Stimulated activated memory B cell treated with anti-CD40 and anti-IgM and Interleukin-4, amounts not matched to agents 10 μg/mL and 1 μg/mL and 100 μg/mL, for 72 hours (primary cell): ENCODE measurements at regions not wholly inside any gene's neighbourhood (a gene's known extent, or its start where the extent isn't known, plus 50 kb on each side); places are given as distances from the start of the nearest gene placed in this dataset.
A peak's percentile ranks its signal among the peaks of the same experiment; 100 is the strongest.
"Not testable (repeated sequence)": the region's sequence is repeated elsewhere in the genome, so short reads cannot be mapped to it uniquely, and the experiment has no call there.

Experiments
- ATAC-seq: fragments of 150-1000 bp; cut with Tn5 transposase; 2 replicates; pipeline ENCODE4 v1.10.0; 2021
- H3K27ac Mint-ChIP-seq: one replicate; pipeline ENCODE4 v1.8.0; 2022; ENCODE audit warnings: mild to moderate bottlenecking, mixed read lengths
- H3K27me3 Mint-ChIP-seq: one replicate; pipeline ENCODE4 v1.8.0; 2022; ENCODE audit warnings: mixed read lengths
- H3K36me3 Mint-ChIP-seq: one replicate; pipeline ENCODE4 v1.8.0; 2022; ENCODE audit warnings: mixed read lengths
- H3K4me1 Mint-ChIP-seq: one replicate; pipeline ENCODE4 v1.8.0; 2022; ENCODE audit warnings: mixed read lengths
- H3K4me3 Mint-ChIP-seq: one replicate; pipeline ENCODE4 v1.8.0; 2022; ENCODE audit warnings: mild to moderate bottlenecking, moderate library complexity, mixed read lengths
- H3K9me3 Mint-ChIP-seq: one replicate; pipeline ENCODE4 v1.8.0; 2022; ENCODE audit warnings: mixed read lengths

GRCh38 chr13:89361909-89362308 is 1690.7 kb downstream of the SLITRK5 start:
- no peak for ATAC-seq
- H3K4me1 Mint-ChIP-seq: no peaks in the 10 kb centered on the region
- no peak overlapping the region for H3K4me3 Mint-ChIP-seq
- H3K36me3 Mint-ChIP-seq: no peaks in the 10 kb centered on the region
- H3K27me3 Mint-ChIP-seq: no peaks in the 10 kb centered on the region
- H3K9me3 Mint-ChIP-seq: no peaks in the 10 kb centered on the region
- no peak overlapping the region for H3K27ac Mint-ChIP-seq

GRCh38 chr13:89363144-89363543 is 1692.0 kb downstream of the SLITRK5 start:
- Mint-ChIP-seq H3K36me3 (no peaks in the 10 kb centered on the region), H3K27ac (no peak overlapping the region), H3K9me3 (no peaks in the 10 kb centered on the region)

GRCh38 chr13:89372193-89372592 is 1701.0 kb downstream of the SLITRK5 start:
- peaks cover 5% of the 10 kb centered on the region for H3K9me3 Mint-ChIP-seq
- H3K27ac Mint-ChIP-seq: no peak overlapping the region
- H3K4me1 Mint-ChIP-seq: no peaks in the 10 kb centered on the region
- no peak for ATAC-seq
- no peaks in the 10 kb centered on the region for H3K36me3 Mint-ChIP-seq
- H3K4me3 Mint-ChIP-seq: no peak overlapping the region
- H3K27me3 Mint-ChIP-seq: no peaks in the 10 kb centered on the region

More at GRCh38 chr13:89363144-89363543, 1692.0 kb downstream of the SLITRK5 start:
- H3K27me3 Mint-ChIP-seq: no peaks in the 10 kb centered on the region
- peak; percentile 74 for ATAC-seq
- no peaks in the 10 kb centered on the region for H3K4me1 Mint-ChIP-seq
- H3K4me3 Mint-ChIP-seq: no peak overlapping the region

GRCh38 chr13:89375839-89376238 is 1704.7 kb downstream of the SLITRK5 start:
- Mint-ChIP-seq H3K4me3 (no peak overlapping the region), H3K4me1 (no peaks in the 10 kb centered on the region), H3K27ac (no peak overlapping the region), H3K36me3 (no peaks in the 10 kb centered on the region), H3K27me3 (no peaks in the 10 kb centered on the region), H3K9me3 (peaks cover 8% of the 10 kb centered on the region)
- ATAC-seq: no peak

- H3K36me3 Mint-ChIP-seq: no peaks in the 10 kb centered on the region
- peaks cover 2% of the 10 kb centered on the region for H3K9me3 Mint-ChIP-seq
- no peak overlapping the region for H3K27ac Mint-ChIP-seq
- H3K4me3 Mint-ChIP-seq: no peak overlapping the region
- no peaks in the 10 kb centered on the region for H3K4me1 Mint-ChIP-seq
- ATAC-seq: no peak
- H3K27me3 Mint-ChIP-seq: no peaks in the 10 kb centered on the region
These were observed 1708.9 kb downstream of the SLITRK5 start for GRCh38 chr13:89380101-89380500.

GRCh38 chr13:89382981-89383380 is 1711.8 kb downstream of the SLITRK5 start:
- H3K9me3 Mint-ChIP-seq: peaks cover 6% of the 10 kb centered on the region
- H3K27ac Mint-ChIP-seq: no peak overlapping the region
- no peak overlapping the region for H3K4me3 Mint-ChIP-seq
- H3K36me3 Mint-ChIP-seq: no peaks in the 10 kb centered on the region
- no peaks in the 10 kb centered on the region for H3K27me3 Mint-ChIP-seq
- no peaks in the 10 kb centered on the region for H3K4me1 Mint-ChIP-seq
- ATAC-seq: no peak

- no peak for ATAC-seq
- H3K9me3 Mint-ChIP-seq: peaks cover 6% of the 10 kb centered on the region
- H3K27me3 Mint-ChIP-seq: no peaks in the 10 kb centered on the region
- no peak overlapping the region for H3K27ac Mint-ChIP-seq
- no peaks in the 10 kb centered on the region for H3K36me3 Mint-ChIP-seq
- H3K4me1 Mint-ChIP-seq: no peaks in the 10 kb centered on the region
- no peak overlapping the region for H3K4me3 Mint-ChIP-seq
These were observed 1712.7 kb downstream of the SLITRK5 start for GRCh38 chr13:89383891-89384290.

GRCh38 chr13:89393758-89394304 is 1722.7 kb downstream of the SLITRK5 start:
- no peak overlapping the region for H3K4me3 Mint-ChIP-seq
- ATAC-seq: no peak

GRCh38 chr13:89401264-89401675 is 1730.1 kb downstream of the SLITRK5 start:
- Mint-ChIP-seq H3K27me3 (no peaks in the 10 kb centered on the region), H3K36me3 (no peaks in the 10 kb centered on the region), H3K27ac (no peak overlapping the region), H3K9me3 (peaks cover 11% of the 10 kb centered on the region), H3K4me1 (no peaks in the 10 kb centered on the region), H3K4me3 (no peak overlapping the region)
- no peak for ATAC-seq

More at GRCh38 chr13:89393758-89394304, 1722.7 kb downstream of the SLITRK5 start:
- H3K9me3 Mint-ChIP-seq: peaks cover 2% of the 10 kb centered on the region
- H3K4me1 Mint-ChIP-seq: no peaks in the 10 kb centered on the region
- H3K27ac Mint-ChIP-seq: no peak overlapping the region
- H3K27me3 Mint-ChIP-seq: no peaks in the 10 kb centered on the region
- no peaks in the 10 kb centered on the region for H3K36me3 Mint-ChIP-seq

- Mint-ChIP-seq H3K27ac (no peak overlapping the region), H3K27me3 (no peaks in the 10 kb centered on the region), H3K4me3 (no peak overlapping the region), H3K9me3 (peaks cover 11% of the 10 kb centered on the region), H3K36me3 (no peaks in the 10 kb centered on the region), H3K4me1 (no peaks in the 10 kb centered on the region)
- no peak for ATAC-seq
These were observed 1731.0 kb downstream of the SLITRK5 start for GRCh38 chr13:89402211-89402610.

- not testable (repeated sequence) for H3K9me3 Mint-ChIP-seq
These were observed 1734.9 kb downstream of the SLITRK5 start for GRCh38 chr13:89406096-89406495.

GRCh38 chr13:89407357-89407756 is 1736.2 kb downstream of the SLITRK5 start:
- H3K27ac Mint-ChIP-seq: no peak overlapping the region
- H3K4me1 Mint-ChIP-seq: no peaks in the 10 kb centered on the region
- H3K9me3 Mint-ChIP-seq: peaks cover 10% of the 10 kb centered on the region
- no peak overlapping the region for H3K4me3 Mint-ChIP-seq
- no peaks in the 10 kb centered on the region for H3K36me3 Mint-ChIP-seq
- H3K27me3 Mint-ChIP-seq: no peaks in the 10 kb centered on the region
- no peak for ATAC-seq

More at GRCh38 chr13:89406096-89406495, 1734.9 kb downstream of the SLITRK5 start:
- H3K36me3 Mint-ChIP-seq, H3K4me1 Mint-ChIP-seq, ATAC-seq, H3K27me3 Mint-ChIP-seq, H3K4me3 Mint-ChIP-seq, H3K27ac Mint-ChIP-seq: not testable (repeated sequence)

- Mint-ChIP-seq H3K9me3 (peaks cover 10% of the 10 kb centered on the region), H3K27me3 (no peaks in the 10 kb centered on the region), H3K36me3 (no peaks in the 10 kb centered on the region), H3K27ac (no peak overlapping the region), H3K4me3 (no peak overlapping the region), H3K4me1 (no peaks in the 10 kb centered on the region)
- ATAC-seq: no peak
These were observed 1761.8 kb downstream of the SLITRK5 start for GRCh38 chr13:89432997-89433396.

- peaks cover 12% of the 10 kb centered on the region for H3K9me3 Mint-ChIP-seq
- not testable (repeated sequence) for ATAC-seq, H3K27ac Mint-ChIP-seq, H3K36me3 Mint-ChIP-seq, H3K4me1 Mint-ChIP-seq, H3K27me3 Mint-ChIP-seq, H3K4me3 Mint-ChIP-seq
These were observed 1763.5 kb downstream of the SLITRK5 start for GRCh38 chr13:89434624-89435023.

GRCh38 chr13:89454681-89455080 is 1783.5 kb downstream of the SLITRK5 start:
- Mint-ChIP-seq H3K9me3 (peaks cover 3% of the 10 kb centered on the region), H3K4me3 (no peak overlapping the region), H3K4me1 (no peaks in the 10 kb centered on the region), H3K36me3 (no peaks in the 10 kb centered on the region), H3K27ac (no peak overlapping the region), H3K27me3 (no peaks in the 10 kb centered on the region)
- no peak for ATAC-seq

GRCh38 chr13:89455225-89455624 is 1784.1 kb downstream of the SLITRK5 start:
- no peak for ATAC-seq
- Mint-ChIP-seq H3K4me3 (no peak overlapping the region), H3K36me3 (no peaks in the 10 kb centered on the region), H3K27me3 (no peaks in the 10 kb centered on the region), H3K27ac (no peak overlapping the region), H3K9me3 (peaks cover 3% of the 10 kb centered on the region), H3K4me1 (no peaks in the 10 kb centered on the region)

GRCh38 chr13:89455741-89456140 is 1784.6 kb downstream of the SLITRK5 start:
- no peak overlapping the region for H3K27ac Mint-ChIP-seq
- H3K4me1 Mint-ChIP-seq: no peaks in the 10 kb centered on the region
- peaks cover 3% of the 10 kb centered on the region for H3K9me3 Mint-ChIP-seq
- no peak overlapping the region for H3K4me3 Mint-ChIP-seq
- no peaks in the 10 kb centered on the region for H3K27me3 Mint-ChIP-seq
- ATAC-seq: no peak
- H3K36me3 Mint-ChIP-seq: no peaks in the 10 kb centered on the region
